ENCODE measurements at regions not wholly inside any gene's neighbourhood (a gene's known extent, or its start where the extent isn't known, plus 50 kb on each side); places are given as distances from the start of the nearest gene placed in this dataset.

GRCh38 chr7:22666732-22667131, 60.3 kb upstream of the IL6 start:
- Histone ChIP-seq H3K36me3 (no peaks in the 10 kb centered on the region), H3K4me1 (no peaks in the 10 kb centered on the region), H3K4me3 (no peak overlapping the region), H3K9me3 (no peaks in the 10 kb centered on the region), H3K27ac (no peak overlapping the region), H3K27me3 (no peaks in the 10 kb centered on the region)
- no peak for DNase-seq
- intact Hi-C loops (cut with DNase I; ENCODE audit: low total_unique reads): loop anchor here (10.0 kb wide), 1 partner anchor 62 kb away; no protein-coding TSS in a partner anchor
- TF ChIP-seq CTCF (IDR thresholded peaks at IDR 0.05): no peak
- no peak for TF ChIP-seq POLR2A (IDR thresholded peaks at IDR 0.05)

- Histone ChIP-seq H3K9me3 (no peaks in the 10 kb centered on the region), H3K36me3 (no peaks in the 10 kb centered on the region), H3K27ac (no peak overlapping the region), H3K27me3 (no peaks in the 10 kb centered on the region), H3K4me3 (no peak overlapping the region), H3K4me1 (no peaks in the 10 kb centered on the region)
- TF ChIP-seq POLR2A (IDR thresholded peaks at IDR 0.05): no peak
- no peak for TF ChIP-seq CTCF (IDR thresholded peaks at IDR 0.05)
- no peak for DNase-seq
- intact Hi-C loops (cut with DNase I; ENCODE audit: low total_unique reads): loop anchor here (10.0 kb wide), 1 partner anchor 61 kb away; no protein-coding TSS in a partner anchor
Measured at GRCh38 chr7:22665923-22666322, 61.1 kb upstream of the IL6 start.

- no peak for TF ChIP-seq CTCF (IDR thresholded peaks at IDR 0.05)
- TF ChIP-seq POLR2A (IDR thresholded peaks at IDR 0.05): no peak
- Histone ChIP-seq H3K27me3 (no peaks in the 10 kb centered on the region), H3K27ac (no peak overlapping the region), H3K4me1 (no peaks in the 10 kb centered on the region), H3K36me3 (no peaks in the 10 kb centered on the region), H3K4me3 (no peak overlapping the region), H3K9me3 (no peaks in the 10 kb centered on the region)
- intact Hi-C loops (cut with DNase I; ENCODE audit: low total_unique reads): loop anchor here (10.0 kb wide), 1 partner anchor 60 kb away; no protein-coding TSS in a partner anchor
- DNase-seq: no peak
Measured at GRCh38 chr7:22664988-22665798, 61.8 kb upstream of the IL6 start.

- TF ChIP-seq CTCF (IDR thresholded peaks at IDR 0.05) (no peak), POLR2A (IDR thresholded peaks at IDR 0.05) (no peak)
- intact Hi-C loops (cut with DNase I; ENCODE audit: low total_unique reads): loop anchor here (10.0 kb wide), 1 partner anchor 59 kb away; no protein-coding TSS in a partner anchor
- Histone ChIP-seq H3K36me3 (no peaks in the 10 kb centered on the region), H3K9me3 (no peaks in the 10 kb centered on the region), H3K4me3 (no peak overlapping the region), H3K27ac (no peak overlapping the region), H3K27me3 (no peaks in the 10 kb centered on the region), H3K4me1 (no peaks in the 10 kb centered on the region)
- no peak for DNase-seq
Measured at GRCh38 chr7:22663721-22664120, 63.3 kb upstream of the IL6 start.

DNA sequence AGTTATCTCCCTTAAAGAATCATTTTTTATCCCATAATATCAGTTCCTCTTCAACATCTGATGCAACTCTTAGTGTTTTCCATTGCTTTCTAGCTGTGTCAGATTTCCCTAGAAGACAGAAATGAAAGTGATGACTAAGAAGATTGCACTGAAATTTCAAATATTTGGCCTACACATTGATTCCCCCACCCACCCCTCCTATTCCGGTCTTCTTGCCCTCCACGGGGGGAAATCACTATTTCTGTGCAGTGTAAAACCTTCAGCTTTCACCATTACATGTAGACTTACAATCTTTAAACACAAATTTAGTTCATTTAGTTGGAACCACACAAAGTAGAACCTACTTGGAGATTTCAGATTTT, 63.7 kb upstream of the IL6 start:
- intact Hi-C loops (cut with DNase I; ENCODE audit: low total_unique reads): loop anchor here (10.0 kb wide), 1 partner anchor 59 kb away; no protein-coding TSS in a partner anchor
- no peaks in the 10 kb centered on the region for H3K36me3 ChIP-seq
- no peaks in the 10 kb centered on the region for H3K27me3 ChIP-seq

More for the DNA sequence above, 63.7 kb upstream of the IL6 start:
- H3K27ac ChIP-seq: no peak overlapping the region
- DNase-seq: no peak
- no peak overlapping the region for H3K4me3 ChIP-seq
- H3K9me3 ChIP-seq: no peaks in the 10 kb centered on the region
- TF ChIP-seq POLR2A (IDR thresholded peaks at IDR 0.05) (no peak), CTCF (IDR thresholded peaks at IDR 0.05) (no peak)
- no peaks in the 10 kb centered on the region for H3K4me1 ChIP-seq
